WERI-Rb-1 (cell line): ENCODE measurements at regions not wholly inside any gene's neighbourhood (a gene's known extent, or its start where the extent isn't known, plus 50 kb on each side); places are given as distances from the start of the nearest gene placed in this dataset.

Experiments
- DNase-seq: peaks from one replicate; pipeline ENCODE4 v3.0.0-alpha.2; 2020
- H3K27ac ChIP-seq: fragments of 250-450 bp; sonication (Bioruptor Pico); 2 replicates; pipeline ENCODE4 v1.5.1; 2020; ENCODE audit warnings: mild to moderate bottlenecking, moderate library complexity
- H3K27me3 ChIP-seq: fragments of 250-450 bp; sonication (Bioruptor Pico); 2 replicates; pipeline ENCODE4 v1.5.1; 2021; ENCODE audit warnings: mild to moderate bottlenecking, low read depth, moderate library complexity; ENCODE audit not compliant: insufficient read depth, severe bottlenecking
- H3K36me3 ChIP-seq: fragments of 250-450 bp; sonication (Bioruptor Pico); 2 replicates; pipeline ENCODE4 v1.5.1; 2020; ENCODE audit warnings: mild to moderate bottlenecking, moderate library complexity
- H3K4me3 ChIP-seq: 2 replicates; pipeline ENCODE4 v1.5.1; 2011; ENCODE audit warnings: low read depth, mild to moderate bottlenecking, control low read depth, low read length
- H3K9me3 ChIP-seq: fragments of 250-450 bp; sonication (Bioruptor Pico); 2 replicates; pipeline ENCODE4 v1.5.1; 2021; ENCODE audit warnings: mild to moderate bottlenecking, moderate library complexity; ENCODE audit not compliant: severe bottlenecking
- CTCF ChIP-seq: IDR thresholded peaks from 2 replicates; pipeline ENCODE4 v1.5.1; 2011; ENCODE audit warnings: low read depth, mild to moderate bottlenecking, control low read depth, inconsistent platforms, low read length

GRCh38 chr4:42712854-42713253 lies 55.9 kb upstream of the ATP8A1 start:
- DNase-seq, result no peak
- no peak overlapping the region for H3K4me3 ChIP-seq

GRCh38 chr4:42711496-42711895 lies 54.6 kb upstream of the ATP8A1 start:
- TF ChIP-seq CTCF, result no peak
- Histone ChIP-seq H3K27me3 (no peaks in the 10 kb centered on the region), H3K27ac (no peak overlapping the region)

More at GRCh38 chr4:42712854-42713253, 55.9 kb upstream of the ATP8A1 start:
- Histone ChIP-seq H3K9me3 (no peaks in the 10 kb centered on the region), H3K36me3 (no peaks in the 10 kb centered on the region), H3K27ac (no peak overlapping the region), H3K27me3 (no peaks in the 10 kb centered on the region)
- no peak for TF ChIP-seq CTCF

GRCh38 chr4:42710761-42711160 lies 53.9 kb upstream of the ATP8A1 start:
- Histone ChIP-seq H3K27me3 (no peaks in the 10 kb centered on the region), H3K9me3 (no peaks in the 10 kb centered on the region), H3K36me3 (no peaks in the 10 kb centered on the region), H3K27ac (no peak overlapping the region), H3K4me3 (no peak overlapping the region)
- no peak for TF ChIP-seq CTCF
- DNase-seq, result no peak

More at GRCh38 chr4:42711496-42711895, 54.6 kb upstream of the ATP8A1 start:
- DNase-seq, result no peak
- Histone ChIP-seq H3K36me3 (no peaks in the 10 kb centered on the region), H3K4me3 (no peak overlapping the region), H3K9me3 (no peaks in the 10 kb centered on the region)

GRCh38 chr4:42710329-42710728 lies 53.4 kb upstream of the ATP8A1 start:
- Histone ChIP-seq H3K27ac (no peak overlapping the region), H3K9me3 (no peaks in the 10 kb centered on the region), H3K4me3 (no peak overlapping the region), H3K27me3 (no peaks in the 10 kb centered on the region), H3K36me3 (no peaks in the 10 kb centered on the region)
- TF ChIP-seq CTCF, result no peak
- DNase-seq, result no peak

- Histone ChIP-seq H3K9me3 (no peaks in the 10 kb centered on the region), H3K36me3 (no peaks in the 10 kb centered on the region), H3K4me3 (no peak overlapping the region), H3K27me3 (no peaks in the 10 kb centered on the region), H3K27ac (no peak overlapping the region)
- no peak for DNase-seq
- no peak for TF ChIP-seq CTCF
These were observed 52.6 kb upstream of the ATP8A1 start for GRCh38 chr4:42709392-42710065.

GRCh38 chr4:42708625-42709024 lies 51.7 kb upstream of the ATP8A1 start:
- H3K4me3 ChIP-seq, result no peak overlapping the region
- no peaks in the 10 kb centered on the region for H3K36me3 ChIP-seq
- no peaks in the 10 kb centered on the region for H3K27me3 ChIP-seq
- H3K9me3 ChIP-seq, result no peaks in the 10 kb centered on the region
- DNase-seq, result no peak
- H3K27ac ChIP-seq, result no peak overlapping the region
- no peak for TF ChIP-seq CTCF
